ENCODE measurements at regions not wholly inside any gene's neighbourhood (a gene's known extent, or its start where the extent isn't known, plus 50 kb on each side); places are given as distances from the start of the nearest gene placed in this dataset.

DNA sequence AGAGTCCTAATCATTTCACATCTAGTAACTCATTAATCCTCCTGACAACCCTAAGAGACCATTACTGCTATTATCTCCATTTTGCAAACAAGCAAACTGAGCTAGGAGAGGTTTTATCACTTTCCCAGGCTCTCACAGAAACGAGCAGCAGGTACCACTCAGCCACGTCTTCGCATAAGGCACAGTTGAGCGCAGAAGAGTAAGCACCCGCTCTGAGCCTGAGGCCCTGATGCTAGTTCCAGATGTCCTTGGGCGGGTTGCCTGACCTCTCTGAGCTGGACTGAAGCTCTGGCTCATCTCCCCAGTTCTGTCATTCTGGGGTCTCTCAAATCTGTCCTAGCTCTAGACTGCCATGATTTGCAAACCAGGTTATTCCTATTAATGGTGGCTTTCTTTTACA is 72.6 kb upstream of the FRMD4A start:
- H3K9me1 ChIP-seq (ENCODE audit: control insufficient read depth, insufficient read depth, low read length), result no peaks in the 10 kb centered on the region
- CTCF ChIA-PET (ENCODE audit: low intra/inter-chr PET ratio), result no interaction called here
- no peak for DNase-seq (ENCODE audit: extremely low read depth in 1 of 4, low spot score in 3 of 4)

DNA sequence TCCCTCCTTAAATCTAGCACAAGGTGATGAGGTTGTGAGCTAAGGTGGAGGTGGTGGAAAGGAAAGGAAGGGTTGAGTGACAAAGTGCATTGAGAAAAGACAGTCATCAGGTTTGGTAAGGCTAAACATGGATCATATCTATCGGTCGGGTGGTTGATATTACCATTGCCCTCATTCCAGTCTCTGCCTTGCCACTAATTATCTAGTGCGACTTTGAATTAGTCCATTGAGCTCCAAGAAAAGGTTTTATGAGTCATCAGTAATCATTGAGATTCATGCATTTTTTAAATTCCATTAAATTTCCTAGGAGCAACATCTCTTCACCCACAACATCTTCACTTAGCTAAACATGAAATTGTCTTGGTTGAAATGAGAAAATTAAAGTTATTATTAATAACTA is 68.9 kb upstream of the FRMD4A start:
- H3K4me1 ChIP-seq (replicated peaks in 1 of 2; ENCODE audit: control insufficient read depth in 2 of 2, insufficient read depth in 2 of 2, low read length in 2 of 2), result no peaks in the 10 kb centered on the region
- FAIRE-seq (no peak), DNase-seq (ENCODE audit: extremely low read depth in 1 of 4, low spot score in 3 of 4) (no peak), ATAC-seq (no peak)
- H3K9ac ChIP-seq (ENCODE audit: insufficient read depth in 1 of 2, low read depth in 2 of 2, low read length in 2 of 2), result no peak overlapping the region
- H4K20me1 ChIP-seq (replicated peaks; ENCODE audit: control insufficient read depth, insufficient read depth, low read length), result no peaks in the 10 kb centered on the region
- H2AFZ ChIP-seq (ENCODE audit: low read depth, low read length), result no peak overlapping the region
- peaks cover under 1 to 2% of the 10 kb centered on the region in 2 experiments; a peak in 2 of 5 replicates for H3K27me3 ChIP-seq (ENCODE audit: control insufficient read depth in 2 of 2, insufficient read depth in 2 of 2, low read length in 2 of 2)
- no peak overlapping the region for H3K4me2 ChIP-seq (ENCODE audit: insufficient read depth, low read length)
- no peak overlapping the region for H3K27ac ChIP-seq (ENCODE audit: extremely low read depth, low read depth, low read length)
- H3K79me2 ChIP-seq (ENCODE audit: control insufficient read depth, insufficient read depth, low read length), result no peaks in the 10 kb centered on the region
- in situ Hi-C loops (cut with MboI) (no loop called here), intact Hi-C loops (cut with micrococcal nuclease) (no loop called here)
- ChIA-PET CTCF (ENCODE audit: low intra/inter-chr PET ratio) (no interaction called here), POLR2A (interaction anchor here (1.0 kb wide), 1 partner anchor 9 kb away, joined by 3 read pairs; no protein-coding TSS in a partner anchor)
- H3K36me3 ChIP-seq (ENCODE audit: control insufficient read depth, insufficient read depth, low read length), result no peaks in the 10 kb centered on the region
- H3K9me1 ChIP-seq (ENCODE audit: control insufficient read depth, insufficient read depth, low read length), result no peaks in the 10 kb centered on the region
- 0% methylated on average over 3 of the region's 3 CpGs for WGBS (ENCODE audit: insufficient coverage, low coverage, missing lambda C conversion rate)
- no TSS peak for BruUV-seq (replicated peaks)
- H3K4me3 ChIP-seq, result no peak overlapping the region
- H3K9me3 ChIP-seq (replicated peaks; ENCODE audit: control insufficient read depth, insufficient read depth, low read depth, low read length), result no peaks in the 10 kb centered on the region
- TF ChIP-seq RAD21 (CRISPR knock-in tag; conservative IDR thresholded peaks at IDR 0.05 in 1 of 2, IDR thresholded peaks at IDR 0.05 in 1 of 2), result no peak
- TF ChIP-seq ELF2 (CRISPR knock-in tag; IDR thresholded peaks at IDR 0.05), result no peak
- TF ChIP-seq HNRNPLL (IDR thresholded peaks at IDR 0.05; ENCODE audit: low read depth, low read length, poor library complexity, severe bottlenecking), result no peak
- no peak for TF ChIP-seq FOSL1 (tag; conservative IDR thresholded peaks at IDR 0.05)
- no peak for TF ChIP-seq MBD2 (IDR thresholded peaks at IDR 0.05; ENCODE audit: borderline replicate concordance, low read depth)
- no peak for TF ChIP-seq NUFIP1 (IDR thresholded peaks at IDR 0.05; ENCODE audit: partially characterized antibody)
- TF ChIP-seq STAT5A (IDR thresholded peaks at IDR 0.05; ENCODE audit: borderline replicate concordance, low read length), result no peak
- no peak for TF ChIP-seq PCBP2 (IDR thresholded peaks at IDR 0.05; ENCODE audit: low read depth, low read length, poor library complexity, severe bottlenecking)
- TF ChIP-seq BRCA1 (IDR thresholded peaks at IDR 0.05), result no peak
- TF ChIP-seq BRCA1 (CRISPR knock-in tag; IDR thresholded peaks at IDR 0.05), result no peak
- TF ChIP-seq ZNF224 (CRISPR knock-in tag; IDR thresholded peaks at IDR 0.05), result no peak
- no peak for TF ChIP-seq GATA2 (CRISPR knock-in tag; IDR thresholded peaks at IDR 0.05)
- no peak for TF ChIP-seq KDM4B (IDR thresholded peaks at IDR 0.05; ENCODE audit: borderline replicate concordance in 2 of 2, low read depth in 1 of 2)
- no peak for TF ChIP-seq ZC3H4 (CRISPR knock-in tag; IDR thresholded peaks at IDR 0.05; ENCODE audit: borderline replicate concordance)

More for the DNA sequence above, 72.6 kb upstream of the FRMD4A start:
- Histone ChIP-seq H3K27ac (ENCODE audit: extremely low read depth, low read depth, low read length) (no peak overlapping the region), H3K4me1 (replicated peaks in 1 of 2; ENCODE audit: control insufficient read depth in 2 of 2, insufficient read depth in 2 of 2, low read length in 2 of 2) (no peaks in the 10 kb centered on the region), H3K4me2 (ENCODE audit: insufficient read depth, low read length) (no peak overlapping the region), H3K9me3 (replicated peaks; ENCODE audit: control insufficient read depth, insufficient read depth, low read depth, low read length) (no peaks in the 10 kb centered on the region), H3K36me3 (ENCODE audit: control insufficient read depth, insufficient read depth, low read length) (no peaks in the 10 kb centered on the region), H2AFZ (ENCODE audit: low read depth, low read length) (no peak overlapping the region), H3K27me3 (ENCODE audit: control insufficient read depth in 2 of 2, insufficient read depth in 2 of 2, low read length in 2 of 2) (peaks cover 12 to 20% of the 10 kb centered on the region in 2 experiments; a peak in 4 of 5 replicates), H3K4me3 (no peak overlapping the region), H4K20me1 (replicated peaks; ENCODE audit: control insufficient read depth, insufficient read depth, low read length) (no peaks in the 10 kb centered on the region), H3K9ac (ENCODE audit: insufficient read depth in 1 of 2, low read depth in 2 of 2, low read length in 2 of 2) (no peak overlapping the region), H3K79me2 (ENCODE audit: control insufficient read depth, insufficient read depth, low read length) (no peaks in the 10 kb centered on the region)
- POLR2A ChIA-PET, result no interaction called here
- in situ Hi-C loops (cut with MboI), result no loop called here
- FAIRE-seq (no peak), ATAC-seq (no peak)
- intact Hi-C loops (cut with micrococcal nuclease), result no loop called here
- BruUV-seq (replicated peaks), result no TSS peak
- TF ChIP-seq ZNF239 (CRISPR knock-in tag; IDR thresholded peaks at IDR 0.05) (no peak), ZKSCAN8 (CRISPR knock-in tag; IDR thresholded peaks at IDR 0.05) (no peak), ZC3H11A (IDR thresholded peaks at IDR 0.05; ENCODE audit: low read depth, low read length) (no peak), ETV6 (IDR thresholded peaks at IDR 0.05; ENCODE audit: borderline replicate concordance in 1 of 2, low read depth in 2 of 2, low read length in 1 of 2) (no peak), ETV6 (CRISPR knock-in tag; IDR thresholded peaks at IDR 0.05; ENCODE audit: borderline replicate concordance) (no peak), CHCHD3 (CRISPR knock-in tag; IDR thresholded peaks at IDR 0.05) (no peak), NFIX (CRISPR knock-in tag; IDR thresholded peaks at IDR 0.05; ENCODE audit: low read depth) (no peak), PYGO2 (tag; IDR thresholded peaks at IDR 0.05) (no peak), ZNF174 (CRISPR knock-in tag; IDR thresholded peaks at IDR 0.05) (no peak), ESRRB (CRISPR knock-in tag; IDR thresholded peaks at IDR 0.05; ENCODE audit: borderline replicate concordance) (no peak)
- TF ChIP-seq, protein P1, sequence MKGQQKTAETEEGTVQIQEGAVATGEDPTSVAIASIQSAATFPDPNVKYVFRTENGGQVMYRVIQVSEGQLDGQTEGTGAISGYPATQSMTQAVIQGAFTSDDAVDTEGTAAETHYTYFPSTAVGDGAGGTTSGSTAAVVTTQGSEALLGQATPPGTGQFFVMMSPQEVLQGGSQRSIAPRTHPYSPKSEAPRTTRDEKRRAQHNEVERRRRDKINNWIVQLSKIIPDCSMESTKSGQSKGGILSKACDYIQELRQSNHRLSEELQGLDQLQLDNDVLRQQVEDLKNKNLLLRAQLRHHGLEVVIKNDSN (CRISPR knock-in tag; IDR thresholded peaks at IDR 0.05), result no peak
- WGBS (ENCODE audit: insufficient coverage, low coverage, missing lambda C conversion rate), result under 1% methylated on average over 6 of the region's 6 CpGs

All from K562 (cell line).